K562 (cell line): ENCODE measurements at regions not wholly inside any gene's neighbourhood (a gene's known extent, or its start where the extent isn't known, plus 50 kb on each side); places are given as distances from the start of the nearest gene placed in this dataset.
A peak's percentile ranks its signal among the peaks of the same experiment; 100 is the strongest.

Experiments
- ATAC-seq: fragments of 200-7000 bp; cut with Tn5 transposase; 3 replicates; pipeline ENCODE4 v1.9.1; 2020; ENCODE audit warnings: moderate library complexity
- BruUV-seq: library from RNA; stranded (reverse); fragments of 400-500 nt; replicated peaks from 2 replicates; lab custom pipeline; 2021; lab: Mats Ljungman, UMichigan
- CTCF ChIA-PET: fragments of 300-600 bp; formaldehyde crosslinking; extraction: SDS; loops from one replicate; lab custom pipeline; 2021; ENCODE audit warnings: low intra/inter-chr PET ratio; lab: Yijun Ruan, JAX
- POLR2A ChIA-PET: fragments of 300-600, 350-650 bp; sonication (Branson Sonifier 250); formaldehyde crosslinking; extraction: SDS; loops from one replicate; lab custom pipeline; 2021; ENCODE audit warnings: antibody characterized with exemption, inconsistent platforms; lab: Yijun Ruan, JAX
- DNase-seq, 4 experiments: peaks; one replicate each; pipeline versions ENCODE4 v3.0.0 to v3.0.0-alpha.2; 2011 to 2018; ENCODE audit warnings: low spot score in 3 of 4, mixed read lengths in 3 of 4; ENCODE audit errors: extremely low read depth in 1 of 4
- FAIRE-seq: peaks from 2 replicates; lab custom pipeline; 2011; peaks lifted over from hg19 to GRCh38; lab: Jason Lieb, UNC
- H2AFZ ChIP-seq: 2 replicates; pipeline ENCODE4 v1.6.0; 2011; ENCODE audit warnings: low read depth, low read length, control low read depth, inconsistent platforms
- H3K27ac ChIP-seq: fragments of 200-600 bp; 3 replicates; pipeline ENCODE4 v1.8.0; 2011; ENCODE audit warnings: low read depth, mild to moderate bottlenecking, control low read depth, inconsistent platforms, low read length, moderate library complexity, mixed read lengths; ENCODE audit errors: extremely low read depth
- H3K27me3 ChIP-seq, 2 experiments: fragments of 300-600 bp in 1 of 2; 2 replicates in 1 of 2; 3 replicates in 1 of 2; pipeline versions ENCODE4 v1.6.0 to v1.8.0; 2011; ENCODE audit warnings: inconsistent platforms in 2 of 2, low read length in 2 of 2, mild to moderate bottlenecking in 1 of 2, mixed read lengths in 1 of 2, moderate library complexity in 1 of 2; ENCODE audit not compliant: control insufficient read depth in 2 of 2, insufficient read depth in 2 of 2
- H3K36me3 ChIP-seq: fragments of 300-600 bp; 3 replicates; pipeline ENCODE4 v1.8.0; 2011; ENCODE audit warnings: mild to moderate bottlenecking, low read length, inconsistent platforms; ENCODE audit not compliant: control insufficient read depth, insufficient read depth
- H3K4me1 ChIP-seq, 2 experiments: fragments of 200-600 bp in 1 of 2; replicated peaks in 1 of 2; 2 replicates in 1 of 2; 3 replicates in 1 of 2; pipeline versions ENCODE4 v1.5.1 to v1.8.0; 2011; ENCODE audit warnings: inconsistent platforms in 2 of 2, low read length in 2 of 2, mild to moderate bottlenecking in 1 of 2, mixed read lengths in 1 of 2, moderate library complexity in 1 of 2; ENCODE audit not compliant: control insufficient read depth in 2 of 2, insufficient read depth in 2 of 2
- H3K4me2 ChIP-seq: 2 replicates; pipeline ENCODE4 v1.6.1; 2011; ENCODE audit warnings: low read length, control low read depth, inconsistent platforms, mixed read lengths; ENCODE audit not compliant: insufficient read depth
- H3K4me3 ChIP-seq: fragments of 200-600 bp; sonication (generic), shearing (Covaris generic); 2 replicates; pipeline ENCODE4 v1.5.1; 2016; ENCODE audit warnings: control low read depth, inconsistent platforms
- H3K79me2 ChIP-seq: fragments of 200-600 bp; 3 replicates; pipeline ENCODE4 v1.8.0; 2011; ENCODE audit warnings: low read length, inconsistent platforms; ENCODE audit not compliant: control insufficient read depth, insufficient read depth
- H3K9ac ChIP-seq, 2 experiments: 2 replicates each; pipeline versions ENCODE4 v1.6.0 to v1.6.1; 2011; ENCODE audit warnings: low read depth in 2 of 2, low read length in 2 of 2, control low read depth in 1 of 2, inconsistent platforms in 1 of 2, mild to moderate bottlenecking in 1 of 2, mixed read lengths in 1 of 2; ENCODE audit not compliant: insufficient read depth in 1 of 2
- H3K9me1 ChIP-seq: one replicate; pipeline ENCODE4 v1.6.0; 2011; ENCODE audit warnings: inconsistent platforms, mild to moderate bottlenecking, low read length, moderate library complexity; ENCODE audit not compliant: control insufficient read depth, insufficient read depth
- H3K9me3 ChIP-seq: replicated peaks from 2 replicates; pipeline ENCODE4 v1.5.1; 2011; ENCODE audit warnings: low read depth, low read length, inconsistent platforms; ENCODE audit not compliant: control insufficient read depth, insufficient read depth
- H4K20me1 ChIP-seq: replicated peaks from 2 replicates; pipeline ENCODE4 v1.6.1; 2011; ENCODE audit warnings: low read length, inconsistent platforms, mixed read lengths; ENCODE audit not compliant: control insufficient read depth, insufficient read depth
- BDP1 ChIP-seq: IDR thresholded peaks from 3 replicates; pipeline ENCODE4 v1.6.1; 2011; ENCODE audit not compliant: insufficient read length, insufficient read depth
- CEBPB ChIP-seq: fragments of 450-650 bp; IDR thresholded peaks from 2 replicates; pipeline ENCODE4 v1.6.1; 2016; ENCODE audit warnings: missing genetic modification characterization, missing compliant biosample characterization
- SRSF9 ChIP-seq: fragments of 200-400 bp; formaldehyde crosslinking; IDR thresholded peaks from 2 replicates; pipeline ENCODE4 v1.6.1; 2017; ENCODE audit warnings: low read depth, low read length, borderline replicate concordance
- ZNF436 ChIP-seq: fragments of 250-450, 450-650 bp; sonication (Bioruptor Pico); formaldehyde crosslinking; IDR thresholded peaks from 2 replicates; pipeline ENCODE4 v1.7.0; 2020; ENCODE audit warnings: mild to moderate bottlenecking
- WGBS: fragments of 100-300 bp; shearing (Covaris generic); methylation state at CpG from one replicate; pipeline ENCODE4 v1.1.6; 2016; ENCODE audit warnings: low coverage, mixed read lengths; ENCODE audit not compliant: insufficient coverage; ENCODE audit errors: missing lambda C conversion rate; 5-methylcytosine and 5-hydroxymethylcytosine counted together
- in situ Hi-C: fragments of 300-500 bp; cut with MboI; formaldehyde crosslinking; loops from 4 replicates; pipeline ENCODE4 v1.15.0; 2018; ENCODE audit warnings: inconsistent platforms, mixed read lengths
- intact Hi-C: fragments of 100-400 bp; cut with micrococcal nuclease; formaldehyde crosslinking; loops from 2 replicates; pipeline ENCODE4 v1.14.2; 2022
- TF ChIP-seq, protein P1 (sequence below): IDR thresholded peaks from 2 replicates; pipeline ENCODE4 v1.6.1; 2011; ENCODE audit not compliant: insufficient read length; ENCODE audit errors: extremely low read depth
- TF ChIP-seq, protein P2 (sequence below): fragments of 450-650 bp; IDR thresholded peaks from 2 replicates; pipeline ENCODE4 v1.6.1; 2016
- TF ChIP-seq, protein P3 (sequence below): fragments of 450-650 bp; formaldehyde crosslinking; conservative IDR thresholded peaks from 2 replicates; pipeline ENCODE4 v1.4.0; 2022; ENCODE audit warnings: mild to moderate bottlenecking, missing genetic modification characterization

DNA sequence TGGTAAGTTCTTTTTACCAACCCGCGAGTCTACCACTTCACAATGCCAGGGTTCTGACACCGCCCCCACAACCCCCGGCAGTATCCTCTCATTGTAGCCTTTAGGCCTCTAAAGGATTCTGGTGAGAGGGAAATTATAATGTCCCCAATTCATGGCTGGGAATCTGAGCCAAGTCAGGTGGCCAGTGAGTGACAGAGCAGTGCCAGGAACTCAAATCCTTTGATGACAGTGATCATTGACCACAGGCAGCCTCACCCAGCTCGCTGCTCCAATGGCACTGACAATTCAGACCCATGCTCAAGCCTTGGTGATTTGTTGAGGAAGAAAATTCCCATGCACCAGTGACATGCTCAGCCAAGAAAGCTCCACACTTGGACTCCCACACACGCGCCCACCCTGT lies 63.4 kb upstream of the CSF1 start:
- peaks cover 5 to 12% of the 10 kb centered on the region in 2 experiments; a peak in 4 of 5 replicates for H3K4me1 ChIP-seq
- WGBS = 77% methylated on average over 7 of the region's 7 CpGs
- CTCF ChIA-PET = no interaction called here
- FAIRE-seq (no peak), DNase-seq (no peak), ATAC-seq (no peak)
- H4K20me1 ChIP-seq = no peaks in the 10 kb centered on the region
- H3K4me2 ChIP-seq = no peak overlapping the region
- no peak overlapping the region for H3K27ac ChIP-seq
- no peaks in the 10 kb centered on the region for H3K79me2 ChIP-seq
- BruUV-seq = no TSS peak
- intact Hi-C loops = no loop called here
- no peaks in the 10 kb centered on the region for H3K9me1 ChIP-seq
- H3K36me3 ChIP-seq = no peaks in the 10 kb centered on the region
- POLR2A ChIA-PET = interaction anchor here (0.6 kb wide), 1 partner anchor 72 kb away, joined by 5 read pairs; no protein-coding TSS in a partner anchor
- H2AFZ ChIP-seq = no peak overlapping the region
- H3K9ac ChIP-seq = no peak overlapping the region; a peak in 1 of 4 replicates
- TF ChIP-seq, protein P1, sequence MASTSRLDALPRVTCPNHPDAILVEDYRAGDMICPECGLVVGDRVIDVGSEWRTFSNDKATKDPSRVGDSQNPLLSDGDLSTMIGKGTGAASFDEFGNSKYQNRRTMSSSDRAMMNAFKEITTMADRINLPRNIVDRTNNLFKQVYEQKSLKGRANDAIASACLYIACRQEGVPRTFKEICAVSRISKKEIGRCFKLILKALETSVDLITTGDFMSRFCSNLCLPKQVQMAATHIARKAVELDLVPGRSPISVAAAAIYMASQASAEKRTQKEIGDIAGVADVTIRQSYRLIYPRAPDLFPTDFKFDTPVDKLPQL = no peak
- TF ChIP-seq, protein P2, sequence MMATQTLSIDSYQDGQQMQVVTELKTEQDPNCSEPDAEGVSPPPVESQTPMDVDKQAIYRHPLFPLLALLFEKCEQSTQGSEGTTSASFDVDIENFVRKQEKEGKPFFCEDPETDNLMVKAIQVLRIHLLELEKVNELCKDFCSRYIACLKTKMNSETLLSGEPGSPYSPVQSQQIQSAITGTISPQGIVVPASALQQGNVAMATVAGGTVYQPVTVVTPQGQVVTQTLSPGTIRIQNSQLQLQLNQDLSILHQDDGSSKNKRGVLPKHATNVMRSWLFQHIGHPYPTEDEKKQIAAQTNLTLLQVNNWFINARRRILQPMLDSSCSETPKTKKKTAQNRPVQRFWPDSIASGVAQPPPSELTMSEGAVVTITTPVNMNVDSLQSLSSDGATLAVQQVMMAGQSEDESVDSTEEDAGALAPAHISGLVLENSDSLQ = peak; percentile 28; the same call in 1 of the 2 replicates
- H3K9me3 ChIP-seq = no peaks in the 10 kb centered on the region
- in situ Hi-C loops = no loop called here
- no peak overlapping the region for H3K4me3 ChIP-seq
- H3K27me3 ChIP-seq = no peaks in the 10 kb centered on the region

DNA sequence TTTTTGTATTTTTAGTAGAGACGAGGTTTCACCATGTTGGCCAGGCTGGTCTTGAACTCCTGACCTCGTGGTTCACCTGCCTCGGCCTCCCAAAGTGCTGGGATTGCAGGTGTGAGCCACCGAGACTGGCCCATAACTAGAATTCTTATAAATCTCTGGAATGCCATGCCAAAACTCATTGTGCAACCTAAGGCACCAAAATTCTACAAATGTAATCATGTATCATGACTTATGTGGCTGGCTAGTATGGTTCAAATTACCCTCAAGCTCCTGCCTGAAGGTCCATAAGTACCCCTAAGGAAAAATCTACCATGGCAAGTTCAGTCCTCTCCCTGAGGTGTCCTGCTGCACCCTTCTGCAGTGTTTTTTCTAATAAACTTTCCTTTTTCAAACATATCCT lies 63.8 kb upstream of the CSF1 start:
- H3K27ac ChIP-seq = no peak overlapping the region
- peak; percentile 27 for TF ChIP-seq CEBPB (tag)
- TF ChIP-seq SRSF9 = no peak
- TF ChIP-seq ZNF436 = no peak
- TF ChIP-seq, protein P3, sequence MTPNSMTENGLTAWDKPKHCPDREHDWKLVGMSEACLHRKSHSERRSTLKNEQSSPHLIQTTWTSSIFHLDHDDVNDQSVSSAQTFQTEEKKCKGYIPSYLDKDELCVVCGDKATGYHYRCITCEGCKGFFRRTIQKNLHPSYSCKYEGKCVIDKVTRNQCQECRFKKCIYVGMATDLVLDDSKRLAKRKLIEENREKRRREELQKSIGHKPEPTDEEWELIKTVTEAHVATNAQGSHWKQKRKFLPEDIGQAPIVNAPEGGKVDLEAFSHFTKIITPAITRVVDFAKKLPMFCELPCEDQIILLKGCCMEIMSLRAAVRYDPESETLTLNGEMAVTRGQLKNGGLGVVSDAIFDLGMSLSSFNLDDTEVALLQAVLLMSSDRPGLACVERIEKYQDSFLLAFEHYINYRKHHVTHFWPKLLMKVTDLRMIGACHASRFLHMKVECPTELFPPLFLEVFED (CRISPR knock-in tag) = no peak
- TF ChIP-seq BDP1 = no peak
- no peaks in the 10 kb centered on the region for H3K9me3 ChIP-seq
- no peaks in the 10 kb centered on the region for H3K36me3 ChIP-seq
- DNase-seq (no peak), ATAC-seq (no peak), FAIRE-seq (no peak)
- H3K79me2 ChIP-seq = no peaks in the 10 kb centered on the region
- WGBS = 52% methylated on average over 4 of the region's 4 CpGs
- in situ Hi-C loops (no loop called here), intact Hi-C loops (no loop called here)
- no peak overlapping the region for H2AFZ ChIP-seq
- H3K4me2 ChIP-seq = no peak overlapping the region
- no TSS peak for BruUV-seq
- no peaks in the 10 kb centered on the region for H3K9me1 ChIP-seq
- ChIA-PET CTCF (no interaction called here), POLR2A (interaction anchor here (0.6 to 1.7 kb wide), 2 partner anchors 11 to 73 kb away, joined by 5 read pairs; no protein-coding TSS in a partner anchor)
- no peak overlapping the region for H3K4me3 ChIP-seq
- no peaks in the 10 kb centered on the region for H4K20me1 ChIP-seq
- H3K9ac ChIP-seq = no peak overlapping the region
- H3K27me3 ChIP-seq = no peaks in the 10 kb centered on the region
- H3K4me1 ChIP-seq = peaks cover 3 to 9% of the 10 kb centered on the region in 2 experiments; a peak in 3 of 5 replicates
